SK-MEL-5 (cell line): ENCODE measurements at regions not wholly inside any gene's neighbourhood (a gene's known extent, or its start where the extent isn't known, plus 50 kb on each side); places are given as distances from the start of the nearest gene placed in this dataset.

Experiments used
- DNase-seq: peaks from one replicate; pipeline ENCODE4 v3.0.0-alpha.2; 2016; ENCODE audit warnings: low read depth, low spot score
- in situ Hi-C: cut with HindIII; loops from 2 replicates; pipeline ENCODE4 v1.10.0; 2016; ENCODE audit warnings: low sequenced_read_pairs, high pct_unique_total_duplicates, low pct_unique_long_range_greater_than_20kb

- peak; percentile 19 for DNase-seq
- in situ Hi-C loops = no loop called here
Observed at GRCh38 chr13:92938486-92939020, 288.1 kb upstream of the GPC6 start.

- in situ Hi-C loops = no loop called here
- no peak for DNase-seq
Observed at GRCh38 chr13:92941167-92941566, 285.4 kb upstream of the GPC6 start.

GRCh38 chr13:92947770-92948434, 278.7 kb upstream of the GPC6 start:
- in situ Hi-C loops = no loop called here
- DNase-seq = no peak

DNA sequence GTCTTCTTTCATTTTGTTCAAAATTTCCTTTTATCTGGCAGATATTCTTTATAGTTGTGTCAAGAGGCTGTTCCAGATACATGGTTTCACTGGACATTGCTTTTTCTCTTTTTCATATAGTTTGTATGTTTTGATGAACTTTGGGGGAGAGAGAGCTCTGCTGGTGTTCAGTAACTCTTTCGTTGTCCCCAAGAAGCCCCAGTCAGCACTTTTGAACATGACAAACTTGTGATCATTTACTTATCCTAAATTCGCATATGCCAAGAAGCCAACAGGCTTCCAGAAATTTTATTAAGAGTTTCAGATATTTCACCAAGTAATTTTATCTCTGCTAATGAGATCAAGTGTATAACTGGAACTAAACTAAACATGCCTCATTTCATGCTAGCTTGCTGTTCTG, 275.8 kb upstream of the GPC6 start:
- in situ Hi-C loops = no loop called here
- no peak for DNase-seq

DNA sequence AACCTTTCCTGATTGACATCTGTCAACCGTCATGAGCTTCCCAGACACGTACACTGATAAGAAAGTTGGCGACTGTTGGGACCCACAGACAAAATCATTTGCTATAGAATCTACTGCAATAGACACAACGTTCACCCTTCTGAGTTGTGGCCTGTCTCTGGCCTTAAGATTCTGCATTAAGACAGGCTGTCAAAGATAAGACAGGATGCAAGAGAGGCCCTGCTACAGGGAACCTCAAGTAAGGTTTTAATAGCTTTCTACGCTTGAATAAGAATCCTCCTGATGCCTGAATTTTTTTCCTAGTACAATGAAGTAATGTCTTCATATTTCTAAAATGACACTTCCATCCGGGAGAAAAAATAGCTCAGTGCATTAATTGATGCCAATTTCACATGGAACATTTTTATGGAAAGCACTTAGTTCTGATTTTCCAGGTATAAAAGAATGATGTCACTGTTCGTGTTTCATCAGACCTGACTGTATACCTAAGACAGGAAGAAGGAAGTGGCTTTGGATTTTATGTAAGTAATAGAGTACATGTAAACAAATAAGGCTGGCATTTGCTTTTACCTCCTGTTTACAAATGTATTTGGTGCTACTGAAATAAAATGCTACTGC, 275.2 kb upstream of the GPC6 start:
- in situ Hi-C loops = no loop called here
- DNase-seq = no peak

- in situ Hi-C loops = no loop called here
- no peak for DNase-seq
Observed at GRCh38 chr13:92952161-92952560, 274.4 kb upstream of the GPC6 start.

- in situ Hi-C loops = no loop called here
- no peak for DNase-seq
Observed at GRCh38 chr13:92954746-92955145, 271.9 kb upstream of the GPC6 start.

GRCh38 chr13:92959790-92960189, 266.8 kb upstream of the GPC6 start:
- in situ Hi-C loops = no loop called here
- peak; percentile 12 for DNase-seq

DNA sequence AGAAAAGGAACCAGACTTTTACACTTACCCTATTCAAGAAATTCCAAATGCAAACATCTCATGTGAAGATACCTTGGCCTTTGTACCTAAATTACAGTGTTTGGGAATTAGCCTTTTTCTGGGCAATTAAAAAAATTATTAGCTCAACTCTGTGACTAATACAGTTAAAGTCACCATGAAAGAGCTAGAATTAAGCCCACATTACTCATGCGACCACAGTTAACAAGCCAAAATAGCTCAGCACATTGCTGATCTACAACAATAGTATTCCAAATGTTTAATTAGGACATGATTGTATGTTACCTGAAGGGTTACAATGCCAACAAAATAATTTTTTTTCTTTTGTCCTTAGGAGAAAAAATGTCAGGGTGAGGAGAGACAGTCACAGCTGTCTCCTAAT, 263.6 kb upstream of the GPC6 start:
- no peak for DNase-seq
- in situ Hi-C loops = no loop called here

- DNase-seq = no peak
- in situ Hi-C loops = no loop called here
Observed at GRCh38 chr13:92966341-92966740, 260.3 kb upstream of the GPC6 start.

- in situ Hi-C loops = no loop called here
- no peak for DNase-seq
Observed at GRCh38 chr13:92966900-92967299, 259.7 kb upstream of the GPC6 start.

DNA sequence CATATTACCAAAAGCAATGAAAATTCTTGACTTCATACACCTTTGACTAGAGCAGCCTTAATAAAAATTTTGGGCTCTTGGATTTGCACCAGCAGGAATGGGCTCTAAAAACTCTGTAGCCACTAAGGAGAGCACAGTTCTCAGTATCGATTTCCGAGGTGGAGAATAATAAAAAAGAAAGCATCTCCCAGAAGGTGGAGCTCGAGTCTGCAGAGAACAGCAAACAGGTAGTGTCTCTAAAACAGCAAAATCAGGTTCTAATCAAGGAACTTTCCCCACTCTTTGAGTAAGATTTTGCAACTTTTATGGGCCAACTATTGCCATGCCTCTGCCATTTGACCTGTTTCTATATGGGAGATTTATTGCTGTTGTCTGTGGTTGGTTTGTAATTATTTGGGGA, 258.7 kb upstream of the GPC6 start:
- in situ Hi-C loops = no loop called here
- DNase-seq = peak; percentile 17

DNA sequence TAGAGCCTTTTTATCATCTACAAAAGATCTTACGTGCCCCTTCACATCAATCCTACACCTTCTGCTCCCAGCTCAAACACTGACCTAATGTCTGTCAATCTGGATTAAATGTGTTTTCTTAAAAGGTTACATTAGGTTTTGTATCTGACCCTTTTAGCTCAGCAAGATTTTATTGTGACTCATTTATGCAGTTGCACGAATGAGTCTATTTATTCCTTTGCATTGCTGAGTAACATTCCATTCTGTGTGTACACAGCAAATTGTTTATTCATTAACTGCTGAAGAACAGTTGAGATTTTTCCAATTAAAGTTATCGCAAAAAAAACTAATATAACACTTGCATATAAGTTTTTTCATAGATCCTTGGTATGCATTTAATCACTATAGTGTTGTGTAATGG, 253.9 kb upstream of the GPC6 start:
- no peak for DNase-seq
- in situ Hi-C loops = no loop called here

- in situ Hi-C loops = no loop called here
Observed at GRCh38 chr13:92974905-92975429, 251.6 kb upstream of the GPC6 start.

DNA sequence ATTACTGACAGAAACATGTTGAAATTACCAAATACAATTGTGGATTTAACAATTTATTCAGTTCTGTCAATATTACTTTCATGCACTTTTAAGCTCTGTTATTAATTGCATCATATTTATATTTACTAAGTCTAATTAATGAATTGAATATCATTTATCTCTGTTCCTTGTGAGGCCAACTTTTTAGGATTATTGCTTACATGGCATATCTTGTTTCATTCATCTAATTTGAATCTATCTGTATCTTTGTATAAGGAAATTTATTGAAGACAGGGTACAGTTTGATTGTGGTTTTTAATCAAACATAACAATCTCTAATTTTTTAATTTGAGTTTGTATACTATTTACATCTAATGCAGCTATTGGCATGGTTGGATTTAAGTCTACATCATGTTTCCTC, 249.9 kb upstream of the GPC6 start:
- in situ Hi-C loops = no loop called here
- DNase-seq = no peak

More at GRCh38 chr13:92974905-92975429, 251.6 kb upstream of the GPC6 start:
- no peak for DNase-seq

DNA sequence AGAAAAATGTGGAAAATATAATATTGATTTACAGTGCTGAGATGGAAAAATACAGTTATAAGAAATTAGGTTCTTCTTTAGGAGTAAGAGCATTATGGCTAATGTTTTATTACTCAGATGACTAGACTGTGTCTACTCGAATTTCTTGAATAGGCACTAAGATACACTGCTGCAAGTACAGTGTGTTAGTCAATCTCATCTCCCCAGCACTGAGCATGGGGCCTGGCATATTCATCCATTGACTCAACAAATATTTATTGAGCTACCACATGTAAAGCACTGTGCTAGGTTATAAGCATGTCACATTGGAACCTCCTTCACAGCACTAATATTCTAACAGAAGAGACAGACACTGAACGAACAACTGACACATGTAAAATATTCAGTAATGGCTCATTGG, 242.5 kb upstream of the GPC6 start:
- DNase-seq = no peak
- in situ Hi-C loops = no loop called here

DNA sequence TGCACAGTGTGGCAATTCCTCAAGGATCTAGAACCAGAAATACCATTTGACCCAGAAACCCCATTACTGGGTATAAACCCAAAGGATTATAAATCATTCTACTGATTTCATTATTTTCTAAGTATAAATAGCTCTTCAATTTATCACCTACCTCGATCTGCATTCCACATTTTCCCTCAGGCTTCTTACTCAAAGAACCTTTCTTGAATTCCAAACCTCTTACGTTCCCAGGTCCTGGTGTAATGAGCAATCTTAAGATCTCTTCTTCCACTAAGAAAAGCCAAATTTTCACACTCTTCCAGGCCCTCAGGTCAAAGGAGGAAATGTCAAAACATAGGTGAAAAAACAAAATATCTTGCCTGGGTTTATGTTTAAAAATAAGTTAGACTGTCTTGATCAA, 237.3 kb upstream of the GPC6 start:
- in situ Hi-C loops = no loop called here
- DNase-seq = no peak

DNA sequence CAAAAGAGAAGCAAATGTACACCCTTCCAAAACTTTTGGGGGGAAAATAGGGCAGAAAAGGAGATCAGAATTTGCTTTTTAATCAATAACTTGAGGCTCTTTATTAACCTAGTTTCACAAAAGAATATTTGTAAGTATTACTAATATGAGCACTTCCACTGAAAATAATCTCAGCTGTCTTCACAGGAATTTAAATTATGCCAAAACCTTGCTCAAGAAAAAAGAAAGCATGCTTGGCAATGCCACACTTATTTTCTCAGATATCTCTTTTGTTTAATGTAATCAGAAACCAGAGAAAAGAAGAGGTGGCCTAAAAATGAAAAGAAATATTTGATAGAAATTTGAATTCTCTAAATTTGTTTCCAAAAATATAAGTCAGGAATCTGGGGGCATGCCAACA, 234.9 kb upstream of the GPC6 start:
- DNase-seq = no peak
- in situ Hi-C loops = no loop called here

GRCh38 chr13:92994056-92994455, 232.6 kb upstream of the GPC6 start:
- no peak for DNase-seq
- in situ Hi-C loops = no loop called here
